OCI-LY1 (cell line): ENCODE measurements at regions not wholly inside any gene's neighbourhood (a gene's known extent, or its start where the extent isn't known, plus 50 kb on each side); places are given as distances from the start of the nearest gene placed in this dataset.

Experiments
- EZH2 ChIP-seq: fragments of 200-600 bp; sonication (generic), shearing (Covaris generic); IDR thresholded peaks from 2 replicates; pipeline ENCODE4 v1.8.0; 2017; ENCODE audit warnings: borderline replicate concordance, mixed run types, mild to moderate bottlenecking, antibody characterized with exemption, low read length, moderate library complexity, mixed read lengths
- TF ChIP-seq, protein P1 (sequence below): fragments of 200-600 bp; sonication (generic), shearing (Covaris generic); IDR thresholded peaks from 2 replicates; pipeline ENCODE4 v1.5.1; 2017; ENCODE audit warnings: mild to moderate bottlenecking, antibody characterized with exemption, low read length, moderate library complexity, mixed read lengths

- TF ChIP-seq, protein P1, sequence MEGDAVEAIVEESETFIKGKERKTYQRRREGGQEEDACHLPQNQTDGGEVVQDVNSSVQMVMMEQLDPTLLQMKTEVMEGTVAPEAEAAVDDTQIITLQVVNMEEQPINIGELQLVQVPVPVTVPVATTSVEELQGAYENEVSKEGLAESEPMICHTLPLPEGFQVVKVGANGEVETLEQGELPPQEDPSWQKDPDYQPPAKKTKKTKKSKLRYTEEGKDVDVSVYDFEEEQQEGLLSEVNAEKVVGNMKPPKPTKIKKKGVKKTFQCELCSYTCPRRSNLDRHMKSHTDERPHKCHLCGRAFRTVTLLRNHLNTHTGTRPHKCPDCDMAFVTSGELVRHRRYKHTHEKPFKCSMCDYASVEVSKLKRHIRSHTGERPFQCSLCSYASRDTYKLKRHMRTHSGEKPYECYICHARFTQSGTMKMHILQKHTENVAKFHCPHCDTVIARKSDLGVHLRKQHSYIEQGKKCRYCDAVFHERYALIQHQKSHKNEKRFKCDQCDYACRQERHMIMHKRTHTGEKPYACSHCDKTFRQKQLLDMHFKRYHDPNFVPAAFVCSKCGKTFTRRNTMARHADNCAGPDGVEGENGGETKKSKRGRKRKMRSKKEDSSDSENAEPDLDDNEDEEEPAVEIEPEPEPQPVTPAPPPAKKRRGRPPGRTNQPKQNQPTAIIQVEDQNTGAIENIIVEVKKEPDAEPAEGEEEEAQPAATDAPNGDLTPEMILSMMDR, result no peak
- no peak for TF ChIP-seq EZH2
Measured at GRCh38 chr4:129437347-129437746, 341.4 kb downstream of the C4orf33 start.
